ENCODE measurements at regions not wholly inside any gene's neighbourhood (a gene's known extent, or its start where the extent isn't known, plus 50 kb on each side); places are given as distances from the start of the nearest gene placed in this dataset.

- no peak for TF ChIP-seq CTCF (IDR thresholded peaks at IDR 0.05; ENCODE audit: low read depth, low read length)
- DNase-seq (ENCODE audit: extremely low read depth, low read depth): no peak
Measured at GRCh38 chr4:171101845-171102244, 711.4 kb upstream of the GALNTL6 start.

GRCh38 chr4:171087089-171087488 lies 726.1 kb upstream of the GALNTL6 start:
- no peak for DNase-seq (ENCODE audit: extremely low read depth, low read depth)
- TF ChIP-seq CTCF (IDR thresholded peaks at IDR 0.05; ENCODE audit: low read depth, low read length): no peak

GRCh38 chr4:171067422-171067821 lies 745.8 kb upstream of the GALNTL6 start:
- no peak for DNase-seq (ENCODE audit: extremely low read depth, low read depth)
- no peak for TF ChIP-seq CTCF (IDR thresholded peaks at IDR 0.05; ENCODE audit: low read depth, low read length)

- DNase-seq (ENCODE audit: extremely low read depth, low read depth): no peak
- no peak for TF ChIP-seq CTCF (IDR thresholded peaks at IDR 0.05; ENCODE audit: low read depth, low read length)
Measured at GRCh38 chr4:171049380-171049779, 763.8 kb upstream of the GALNTL6 start.

GRCh38 chr4:171042989-171043524 lies 770.1 kb upstream of the GALNTL6 start:
- DNase-seq (ENCODE audit: extremely low read depth, low read depth): no peak
- no peak for TF ChIP-seq CTCF (IDR thresholded peaks at IDR 0.05; ENCODE audit: low read depth, low read length)

GRCh38 chr4:171035909-171036308 lies 777.3 kb upstream of the GALNTL6 start:
- no peak for DNase-seq (ENCODE audit: extremely low read depth, low read depth)
- TF ChIP-seq CTCF (IDR thresholded peaks at IDR 0.05; ENCODE audit: low read depth, low read length): no peak

GRCh38 chr4:171031338-171031737 lies 781.9 kb upstream of the GALNTL6 start:
- no peak for TF ChIP-seq CTCF (IDR thresholded peaks at IDR 0.05; ENCODE audit: low read depth, low read length)
- DNase-seq (ENCODE audit: extremely low read depth, low read depth): no peak

All from AG09319 (cell line).